Transverse colon (tissue), 4 donors: ENCODE measurements at regions not wholly inside any gene's neighbourhood (a gene's known extent, or its start where the extent isn't known, plus 50 kb on each side); places are given as distances from the start of the nearest gene placed in this dataset.

Experiments
- DNase-seq: peaks from one replicate; pipeline ENCODE4 v3.0.0-alpha.2; 2019
- H3K27ac ChIP-seq, 4 donors: fragments of 200-600 bp; sonication (generic); 2 replicates each; pipeline ENCODE4 v1.5.1; 2016 to 2018; ENCODE audit warnings: inconsistent platforms in 4 of 4
- H3K27me3 ChIP-seq: fragments of 200-600 bp; sonication (generic); 2 replicates; pipeline ENCODE4 v1.5.1; 2017; ENCODE audit warnings: inconsistent platforms
- H3K36me3 ChIP-seq, 4 donors: fragments of 200-600 bp; sonication (generic); 2 replicates each; pipeline ENCODE4 v1.5.1; 2017 to 2019; ENCODE audit warnings: inconsistent platforms in 4 of 4
- H3K4me1 ChIP-seq, 4 donors: fragments of 200-600 bp; sonication (generic); 2 replicates each; pipeline ENCODE4 v1.5.1; 2017 to 2020; ENCODE audit warnings: inconsistent platforms in 4 of 4
- H3K4me3 ChIP-seq, 4 donors: fragments of 200-600 bp; sonication (generic); 1 replicate in 1 of 4; 2 replicates in 3 of 4; pipeline versions ENCODE4 v1.5.1 to v1.6.1; 2017 to 2019; ENCODE audit warnings: inconsistent platforms in 4 of 4
- H3K9me3 ChIP-seq, 2 donors: fragments of 200-600 bp; sonication (generic); 2 replicates each; pipeline ENCODE4 v1.5.1; 2017 to 2019; ENCODE audit warnings: inconsistent platforms in 2 of 2
- CTCF ChIP-seq, 5 experiments: fragments of 200-600 bp in 3 of 5; fragments of 450-650 bp in 2 of 5; sonication (generic) in 3 of 5; IDR thresholded peaks; 1 replicate in 2 of 5; 2 replicates in 3 of 5; pipeline ENCODE4 v1.5.1; 2016 to 2017; ENCODE audit warnings: antibody characterized with exemption in 5 of 5, inconsistent platforms in 3 of 5, mild to moderate bottlenecking in 2 of 5, moderate library complexity in 1 of 5
- EP300 ChIP-seq: sonication (generic); formaldehyde crosslinking; IDR thresholded peaks from one replicate; pipeline ENCODE4 v1.6.1; 2017; ENCODE audit warnings: antibody characterized with exemption, low read depth
- POLR2A ChIP-seq: fragments of 450-650 bp; IDR thresholded peaks from one replicate; pipeline ENCODE4 v1.6.1; 2016; ENCODE audit warnings: antibody characterized with exemption, mild to moderate bottlenecking, moderate library complexity
- POLR2AphosphoS5 ChIP-seq, 3 donors: sonication (generic); formaldehyde crosslinking; IDR thresholded peaks; one replicate each; pipeline ENCODE4 v1.6.1; 2016; ENCODE audit warnings: antibody characterized with exemption in 3 of 3
- WGBS, 2 donors: methylation state at CpG; one replicate each; pipeline ENCODE4 v1.1.5; 2018; ENCODE audit warnings: low coverage in 1 of 2; 5-methylcytosine and 5-hydroxymethylcytosine counted together
- in situ Hi-C, 4 donors: fragments of 200-750 bp; cut with MboI; loops; one replicate each; pipeline versions ENCODE4 v1.15.0 to v1.15.1; 2017; ENCODE audit warnings: low sequenced_read_pairs in 3 of 4, low pct_ligation_motif_present in 1 of 4, low pct_unique_long_range_greater_than_20kb in 1 of 4
- intact Hi-C: fragments of 100-400 bp; cut with DNase I; formaldehyde crosslinking; loops from one replicate; pipeline ENCODE4 v1.15.1; 2023; ENCODE audit warnings: low total_unique reads

- no peaks in the 10 kb centered on the region for H3K9me3 ChIP-seq
- in situ Hi-C loops, result no loop called here
- DNase-seq, result no peak
- no peaks in the 10 kb centered on the region for H3K36me3 ChIP-seq
- no peak overlapping the region for H3K4me3 ChIP-seq
- intact Hi-C loops, result no loop called here
- H3K27ac ChIP-seq, result no peak overlapping the region
- H3K4me1 ChIP-seq, result no peaks in the 10 kb centered on the region
- no peaks in the 10 kb centered on the region for H3K27me3 ChIP-seq
- no peak for TF ChIP-seq EP300
- no peak for TF ChIP-seq CTCF (IDR thresholded peaks at IDR 0.05)
- no peak for TF ChIP-seq POLR2A
- TF ChIP-seq POLR2AphosphoS5 (IDR thresholded peaks at IDR 0.05), result no peak
- WGBS, 2 donors, result 90 to 93% methylated on average over 6 to 10 of the region's 10 CpGs
These were observed 125.4 kb downstream of the PFKFB3 start for GRCh38 chr10:6327961-6328698.

GRCh38 chr10:6328699-6329423, 126.1 kb downstream of the PFKFB3 start:
- no peaks in the 10 kb centered on the region for H3K9me3 ChIP-seq
- TF ChIP-seq EP300, result no peak
- no peak for TF ChIP-seq POLR2AphosphoS5 (IDR thresholded peaks at IDR 0.05)
- no peak for TF ChIP-seq CTCF (IDR thresholded peaks at IDR 0.05)
- no peak for TF ChIP-seq POLR2A
- WGBS, 2 donors, result 72% methylated on average over 11 of the region's 11 CpGs; no CpG with 5 or more reads in 1 of the 2 donors
- H3K36me3 ChIP-seq, result no peaks in the 10 kb centered on the region
- H3K27ac ChIP-seq, result no peak overlapping the region
- in situ Hi-C loops (no loop called here), intact Hi-C loops (no loop called here)
- H3K4me1 ChIP-seq, result no peaks in the 10 kb centered on the region
- H3K27me3 ChIP-seq, result no peaks in the 10 kb centered on the region
- no peak overlapping the region for H3K4me3 ChIP-seq
- no peak for DNase-seq

GRCh38 chr10:6333086-6333485, 130.4 kb downstream of the PFKFB3 start:
- in situ Hi-C loops (no loop called here), intact Hi-C loops (no loop called here)
- Histone ChIP-seq H3K4me3 (no peak overlapping the region), H3K27me3 (no peaks in the 10 kb centered on the region), H3K36me3 (no peaks in the 10 kb centered on the region), H3K27ac (no peak overlapping the region), H3K9me3 (no peaks in the 10 kb centered on the region), H3K4me1 (no peaks in the 10 kb centered on the region)
- DNase-seq, result no peak
- 90 to 92% methylated on average over 2 to 4 of the region's 4 CpGs for WGBS, 2 donors
- TF ChIP-seq EP300 (no peak), POLR2A (no peak), CTCF (IDR thresholded peaks at IDR 0.05) (no peak), POLR2AphosphoS5 (IDR thresholded peaks at IDR 0.05) (no peak)

- Histone ChIP-seq H3K36me3 (no peaks in the 10 kb centered on the region), H3K27ac (no peak overlapping the region), H3K27me3 (no peaks in the 10 kb centered on the region), H3K4me3 (no peak overlapping the region), H3K4me1 (no peaks in the 10 kb centered on the region), H3K9me3 (no peaks in the 10 kb centered on the region)
- DNase-seq, result no peak
- intact Hi-C loops (no loop called here), in situ Hi-C loops (no loop called here)
- 92 to 100% methylated on average over 1 to 2 of the region's 2 CpGs for WGBS, 2 donors
- TF ChIP-seq POLR2AphosphoS5 (IDR thresholded peaks at IDR 0.05), result no peak
- TF ChIP-seq EP300, result no peak
- no peak for TF ChIP-seq POLR2A
- TF ChIP-seq CTCF (IDR thresholded peaks at IDR 0.05), result no peak
These were observed 131.2 kb downstream of the PFKFB3 start for GRCh38 chr10:6333973-6334372.
